HL-60 (cell line): ENCODE measurements at regions not wholly inside any gene's neighbourhood (a gene's known extent, or its start where the extent isn't known, plus 50 kb on each side); places are given as distances from the start of the nearest gene placed in this dataset.

ENCODE experiments used
- POLR2AphosphoS5 ChIP-seq: IDR thresholded peaks from 2 replicates; pipeline ENCODE4 v1.6.1; 2012; ENCODE audit warnings: low read depth
- SPI1 ChIP-seq: IDR thresholded peaks from 2 replicates; pipeline ENCODE4 v1.6.1; 2012; ENCODE audit warnings: low read depth, mild to moderate bottlenecking, borderline replicate concordance
- TF ChIP-seq, protein P1 (sequence below): IDR thresholded peaks from 2 replicates; pipeline ENCODE4 v1.6.1; 2012; ENCODE audit warnings: low read depth; ENCODE audit not compliant: insufficient replicate concordance
- TF ChIP-seq, protein P2 (sequence below): IDR thresholded peaks from one replicate; pipeline ENCODE4 v1.5.1; 2011; ENCODE audit warnings: low read length, control low read depth, inconsistent platforms; ENCODE audit not compliant: insufficient read depth

- TF ChIP-seq POLR2AphosphoS5: no peak
- TF ChIP-seq, protein P1, sequence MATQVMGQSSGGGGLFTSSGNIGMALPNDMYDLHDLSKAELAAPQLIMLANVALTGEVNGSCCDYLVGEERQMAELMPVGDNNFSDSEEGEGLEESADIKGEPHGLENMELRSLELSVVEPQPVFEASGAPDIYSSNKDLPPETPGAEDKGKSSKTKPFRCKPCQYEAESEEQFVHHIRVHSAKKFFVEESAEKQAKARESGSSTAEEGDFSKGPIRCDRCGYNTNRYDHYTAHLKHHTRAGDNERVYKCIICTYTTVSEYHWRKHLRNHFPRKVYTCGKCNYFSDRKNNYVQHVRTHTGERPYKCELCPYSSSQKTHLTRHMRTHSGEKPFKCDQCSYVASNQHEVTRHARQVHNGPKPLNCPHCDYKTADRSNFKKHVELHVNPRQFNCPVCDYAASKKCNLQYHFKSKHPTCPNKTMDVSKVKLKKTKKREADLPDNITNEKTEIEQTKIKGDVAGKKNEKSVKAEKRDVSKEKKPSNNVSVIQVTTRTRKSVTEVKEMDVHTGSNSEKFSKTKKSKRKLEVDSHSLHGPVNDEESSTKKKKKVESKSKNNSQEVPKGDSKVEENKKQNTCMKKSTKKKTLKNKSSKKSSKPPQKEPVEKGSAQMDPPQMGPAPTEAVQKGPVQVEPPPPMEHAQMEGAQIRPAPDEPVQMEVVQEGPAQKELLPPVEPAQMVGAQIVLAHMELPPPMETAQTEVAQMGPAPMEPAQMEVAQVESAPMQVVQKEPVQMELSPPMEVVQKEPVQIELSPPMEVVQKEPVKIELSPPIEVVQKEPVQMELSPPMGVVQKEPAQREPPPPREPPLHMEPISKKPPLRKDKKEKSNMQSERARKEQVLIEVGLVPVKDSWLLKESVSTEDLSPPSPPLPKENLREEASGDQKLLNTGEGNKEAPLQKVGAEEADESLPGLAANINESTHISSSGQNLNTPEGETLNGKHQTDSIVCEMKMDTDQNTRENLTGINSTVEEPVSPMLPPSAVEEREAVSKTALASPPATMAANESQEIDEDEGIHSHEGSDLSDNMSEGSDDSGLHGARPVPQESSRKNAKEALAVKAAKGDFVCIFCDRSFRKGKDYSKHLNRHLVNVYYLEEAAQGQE: no peak
- TF ChIP-seq, protein P2, sequence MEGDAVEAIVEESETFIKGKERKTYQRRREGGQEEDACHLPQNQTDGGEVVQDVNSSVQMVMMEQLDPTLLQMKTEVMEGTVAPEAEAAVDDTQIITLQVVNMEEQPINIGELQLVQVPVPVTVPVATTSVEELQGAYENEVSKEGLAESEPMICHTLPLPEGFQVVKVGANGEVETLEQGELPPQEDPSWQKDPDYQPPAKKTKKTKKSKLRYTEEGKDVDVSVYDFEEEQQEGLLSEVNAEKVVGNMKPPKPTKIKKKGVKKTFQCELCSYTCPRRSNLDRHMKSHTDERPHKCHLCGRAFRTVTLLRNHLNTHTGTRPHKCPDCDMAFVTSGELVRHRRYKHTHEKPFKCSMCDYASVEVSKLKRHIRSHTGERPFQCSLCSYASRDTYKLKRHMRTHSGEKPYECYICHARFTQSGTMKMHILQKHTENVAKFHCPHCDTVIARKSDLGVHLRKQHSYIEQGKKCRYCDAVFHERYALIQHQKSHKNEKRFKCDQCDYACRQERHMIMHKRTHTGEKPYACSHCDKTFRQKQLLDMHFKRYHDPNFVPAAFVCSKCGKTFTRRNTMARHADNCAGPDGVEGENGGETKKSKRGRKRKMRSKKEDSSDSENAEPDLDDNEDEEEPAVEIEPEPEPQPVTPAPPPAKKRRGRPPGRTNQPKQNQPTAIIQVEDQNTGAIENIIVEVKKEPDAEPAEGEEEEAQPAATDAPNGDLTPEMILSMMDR: no peak
- no peak for TF ChIP-seq SPI1
Measured at GRCh38 chr16:59749662-59750336, 1015.7 kb upstream of the GOT2 start.
